ENCODE measurements at regions not wholly inside any gene's neighbourhood (a gene's known extent, or its start where the extent isn't known, plus 50 kb on each side); places are given as distances from the start of the nearest gene placed in this dataset.

DNA sequence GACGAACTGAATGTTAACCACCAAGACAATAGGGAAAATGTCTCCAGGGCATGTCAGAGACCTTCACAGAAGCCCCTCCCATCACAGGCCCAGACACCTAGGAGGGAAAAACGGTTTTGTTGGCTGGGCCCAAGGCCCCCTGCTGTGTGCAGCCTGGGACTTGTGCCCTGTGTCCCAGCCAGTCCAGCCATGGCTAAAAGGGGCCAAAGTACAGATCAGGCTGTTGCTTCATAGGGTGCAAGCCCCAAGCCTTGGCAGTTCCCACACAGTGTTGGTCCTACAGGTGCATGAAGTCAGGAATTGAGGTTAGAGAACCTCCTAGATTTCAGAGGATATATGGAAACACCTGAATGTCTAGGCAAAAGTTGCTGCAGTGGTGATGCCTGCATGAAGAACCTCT lies 428.7 kb downstream of the SUCLA2 start:
- peaks cover 26% of the 10 kb centered on the region for H3K9me3 Mint-ChIP-seq
- CTCF ChIA-PET, result no interaction called here
- H3K4me3 Mint-ChIP-seq, result no peak overlapping the region
- H3K27ac Mint-ChIP-seq, result no peak overlapping the region
- intact Hi-C loops (cut with micrococcal nuclease), result no loop called here
- no peaks in the 10 kb centered on the region for H3K4me1 Mint-ChIP-seq (ENCODE audit: low read depth)
- DNase-seq, result no peak
- no peaks in the 10 kb centered on the region for H3K27me3 Mint-ChIP-seq (ENCODE audit: low read depth)
- H3K36me3 Mint-ChIP-seq (ENCODE audit: low read depth), result no peaks in the 10 kb centered on the region

GRCh38 chr13:47564041-47564440 lies 437.0 kb downstream of the SUCLA2 start:
- Mint-ChIP-seq H3K9me3 (peaks cover 20% of the 10 kb centered on the region), H3K36me3 (ENCODE audit: low read depth) (no peaks in the 10 kb centered on the region), H3K27me3 (ENCODE audit: low read depth) (no peaks in the 10 kb centered on the region), H3K4me1 (ENCODE audit: low read depth) (no peaks in the 10 kb centered on the region), H3K4me3 (no peak overlapping the region), H3K27ac (no peak overlapping the region)
- no peak for DNase-seq
- CTCF ChIA-PET, result no interaction called here
- intact Hi-C loops (cut with micrococcal nuclease), result no loop called here

GRCh38 chr13:47556703-47557102 lies 444.4 kb downstream of the SUCLA2 start:
- no peaks in the 10 kb centered on the region for H3K4me1 Mint-ChIP-seq (ENCODE audit: low read depth)
- no peak for DNase-seq
- no peak overlapping the region for H3K4me3 Mint-ChIP-seq
- peaks cover 4% of the 10 kb centered on the region for H3K27me3 Mint-ChIP-seq (ENCODE audit: low read depth)
- CTCF ChIA-PET, result no interaction called here
- intact Hi-C loops (cut with micrococcal nuclease), result no loop called here
- H3K36me3 Mint-ChIP-seq (ENCODE audit: low read depth), result no peaks in the 10 kb centered on the region
- H3K27ac Mint-ChIP-seq, result no peak overlapping the region
- H3K9me3 Mint-ChIP-seq, result no peaks in the 10 kb centered on the region

DNA sequence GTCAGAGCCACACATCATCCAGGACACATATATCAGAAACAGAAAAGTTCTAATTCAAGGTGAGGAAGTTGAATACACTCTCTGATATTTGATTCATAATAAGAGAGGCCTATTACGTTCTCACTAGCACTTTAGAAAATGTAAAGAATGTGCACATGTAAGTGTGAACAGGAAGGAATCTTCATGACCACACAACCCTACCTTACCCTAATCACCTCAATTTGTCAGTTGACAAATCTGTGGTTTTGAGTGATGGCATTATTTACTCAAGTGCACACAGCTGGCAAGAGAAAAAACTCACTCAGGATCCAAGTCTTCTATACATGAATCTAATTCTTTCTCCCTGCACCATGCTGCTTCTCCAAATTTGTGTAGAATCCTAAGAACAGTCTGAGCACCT lies 445.8 kb downstream of the SUCLA2 start:
- CTCF ChIA-PET, result no interaction called here
- H3K4me3 Mint-ChIP-seq, result no peak overlapping the region
- no peaks in the 10 kb centered on the region for H3K4me1 Mint-ChIP-seq (ENCODE audit: low read depth)
- no peak for DNase-seq
- no peak overlapping the region for H3K27ac Mint-ChIP-seq
- intact Hi-C loops (cut with micrococcal nuclease), result no loop called here
- H3K9me3 Mint-ChIP-seq, result no peaks in the 10 kb centered on the region
- peaks cover 4% of the 10 kb centered on the region for H3K27me3 Mint-ChIP-seq (ENCODE audit: low read depth)
- H3K36me3 Mint-ChIP-seq (ENCODE audit: low read depth), result no peaks in the 10 kb centered on the region

DNA sequence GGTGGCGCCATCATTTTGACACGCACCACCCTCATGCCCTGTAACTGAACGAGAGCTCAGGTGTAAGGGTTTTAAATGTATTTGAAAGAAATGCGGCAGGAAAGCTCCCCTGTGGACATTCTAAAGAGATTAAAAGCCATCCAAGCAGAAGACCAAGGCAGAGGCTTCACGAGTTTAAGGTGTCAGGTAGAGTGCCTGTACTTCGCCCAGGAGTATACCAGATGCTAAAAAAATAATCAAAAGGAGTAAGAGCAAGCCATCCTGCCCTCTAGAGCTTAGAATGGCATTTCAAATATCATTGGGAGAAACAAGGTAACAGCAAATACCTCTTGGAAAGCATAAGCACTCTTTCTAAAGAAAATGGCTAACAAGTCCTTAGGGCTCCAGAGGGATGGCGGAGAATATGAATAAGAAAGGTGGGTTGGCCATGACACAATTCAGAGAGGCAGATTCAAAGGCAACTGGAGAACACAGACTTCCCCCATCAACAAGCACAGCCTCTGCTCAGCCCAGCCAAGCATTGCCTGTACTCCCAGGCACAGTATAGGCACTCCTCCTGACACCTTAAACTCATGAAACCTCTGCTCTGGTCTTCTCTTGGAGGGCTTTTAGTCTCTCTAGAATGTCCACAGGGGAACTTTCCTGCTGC lies 447.6 kb downstream of the SUCLA2 start:
- intact Hi-C loops (cut with micrococcal nuclease), result no loop called here
- CTCF ChIA-PET, result no interaction called here
- Mint-ChIP-seq H3K4me1 (ENCODE audit: low read depth) (no peaks in the 10 kb centered on the region), H3K4me3 (no peak overlapping the region), H3K36me3 (ENCODE audit: low read depth) (no peaks in the 10 kb centered on the region), H3K9me3 (no peaks in the 10 kb centered on the region), H3K27ac (no peak overlapping the region), H3K27me3 (ENCODE audit: low read depth) (peaks cover 4% of the 10 kb centered on the region)
- no peak for DNase-seq

- H3K9me3 Mint-ChIP-seq, result no peaks in the 10 kb centered on the region
- H3K27me3 Mint-ChIP-seq (ENCODE audit: low read depth), result peaks cover 4% of the 10 kb centered on the region
- no peaks in the 10 kb centered on the region for H3K36me3 Mint-ChIP-seq (ENCODE audit: low read depth)
- intact Hi-C loops (cut with micrococcal nuclease), result no loop called here
- H3K4me3 Mint-ChIP-seq, result no peak overlapping the region
- CTCF ChIA-PET, result interaction anchor here (0.6 kb wide), 1 partner anchor 506 kb away, joined by 3 read pairs; no protein-coding TSS in a partner anchor
- H3K4me1 Mint-ChIP-seq (ENCODE audit: low read depth), result no peaks in the 10 kb centered on the region
- no peak for DNase-seq
- H3K27ac Mint-ChIP-seq, result no peak overlapping the region
These were observed 451.8 kb downstream of the SUCLA2 start for GRCh38 chr13:47549219-47549752.

GRCh38 chr13:47548294-47548840 lies 452.7 kb downstream of the SUCLA2 start:
- intact Hi-C loops (cut with micrococcal nuclease), result no loop called here
- no peak overlapping the region for H3K27ac Mint-ChIP-seq
- H3K4me1 Mint-ChIP-seq (ENCODE audit: low read depth), result no peaks in the 10 kb centered on the region
- no peaks in the 10 kb centered on the region for H3K36me3 Mint-ChIP-seq (ENCODE audit: low read depth)
- peaks cover 4% of the 10 kb centered on the region for H3K27me3 Mint-ChIP-seq (ENCODE audit: low read depth)
- CTCF ChIA-PET, result no interaction called here
- no peak for DNase-seq
- no peaks in the 10 kb centered on the region for H3K9me3 Mint-ChIP-seq
- no peak overlapping the region for H3K4me3 Mint-ChIP-seq

- Mint-ChIP-seq H3K4me3 (no peak overlapping the region), H3K27me3 (ENCODE audit: low read depth) (no peaks in the 10 kb centered on the region), H3K4me1 (ENCODE audit: low read depth) (no peaks in the 10 kb centered on the region), H3K9me3 (no peaks in the 10 kb centered on the region), H3K27ac (no peak overlapping the region), H3K36me3 (ENCODE audit: low read depth) (no peaks in the 10 kb centered on the region)
- no peak for DNase-seq
- CTCF ChIA-PET, result no interaction called here
- intact Hi-C loops (cut with micrococcal nuclease), result no loop called here
These were observed 454.5 kb downstream of the SUCLA2 start for GRCh38 chr13:47546391-47547225.

- intact Hi-C loops (cut with micrococcal nuclease), result no loop called here
- no peak for DNase-seq
- Mint-ChIP-seq H3K9me3 (no peaks in the 10 kb centered on the region), H3K27me3 (ENCODE audit: low read depth) (no peaks in the 10 kb centered on the region), H3K4me3 (no peak overlapping the region), H3K36me3 (ENCODE audit: low read depth) (no peaks in the 10 kb centered on the region), H3K4me1 (ENCODE audit: low read depth) (no peaks in the 10 kb centered on the region), H3K27ac (no peak overlapping the region)
- CTCF ChIA-PET, result no interaction called here
These were observed 455.7 kb downstream of the SUCLA2 start for GRCh38 chr13:47545201-47546024.

DNA sequence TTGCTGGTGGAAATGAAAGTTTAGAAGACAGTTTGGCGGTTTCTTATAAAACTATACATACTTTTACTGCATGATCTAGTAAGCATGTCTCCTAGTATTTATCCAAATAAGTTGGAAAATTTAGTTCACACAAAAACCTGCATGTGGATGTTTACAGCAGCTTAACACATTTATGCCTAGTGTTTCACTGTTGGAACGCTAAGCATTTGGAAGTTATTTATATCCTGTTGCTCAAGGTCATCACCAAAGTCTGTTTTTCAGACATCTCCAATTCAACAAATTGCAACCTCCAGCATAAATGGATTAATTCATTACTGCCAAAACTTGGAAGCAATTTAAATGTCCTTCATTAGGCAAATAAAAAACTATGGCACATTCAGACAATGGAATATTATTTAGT lies 461.8 kb downstream of the SUCLA2 start:
- no peak for DNase-seq
- H3K4me1 Mint-ChIP-seq (ENCODE audit: low read depth), result no peaks in the 10 kb centered on the region
- H3K4me3 Mint-ChIP-seq, result no peak overlapping the region
- CTCF ChIA-PET, result no interaction called here
- intact Hi-C loops (cut with micrococcal nuclease), result no loop called here
- H3K27ac Mint-ChIP-seq, result no peak overlapping the region
- H3K36me3 Mint-ChIP-seq (ENCODE audit: low read depth), result no peaks in the 10 kb centered on the region
- H3K9me3 Mint-ChIP-seq, result peaks cover 10% of the 10 kb centered on the region
- no peaks in the 10 kb centered on the region for H3K27me3 Mint-ChIP-seq (ENCODE audit: low read depth)

GRCh38 chr13:47523771-47524170 lies 477.3 kb downstream of the SUCLA2 start:
- H3K9me3 Mint-ChIP-seq, result no peaks in the 10 kb centered on the region
- intact Hi-C loops (cut with micrococcal nuclease), result no loop called here
- no peaks in the 10 kb centered on the region for H3K36me3 Mint-ChIP-seq (ENCODE audit: low read depth)
- H3K4me3 Mint-ChIP-seq, result no peak overlapping the region
- no peaks in the 10 kb centered on the region for H3K4me1 Mint-ChIP-seq (ENCODE audit: low read depth)
- peaks cover 4% of the 10 kb centered on the region for H3K27me3 Mint-ChIP-seq (ENCODE audit: low read depth)
- no peak for DNase-seq
- no peak overlapping the region for H3K27ac Mint-ChIP-seq
- CTCF ChIA-PET, result no interaction called here

DNA sequence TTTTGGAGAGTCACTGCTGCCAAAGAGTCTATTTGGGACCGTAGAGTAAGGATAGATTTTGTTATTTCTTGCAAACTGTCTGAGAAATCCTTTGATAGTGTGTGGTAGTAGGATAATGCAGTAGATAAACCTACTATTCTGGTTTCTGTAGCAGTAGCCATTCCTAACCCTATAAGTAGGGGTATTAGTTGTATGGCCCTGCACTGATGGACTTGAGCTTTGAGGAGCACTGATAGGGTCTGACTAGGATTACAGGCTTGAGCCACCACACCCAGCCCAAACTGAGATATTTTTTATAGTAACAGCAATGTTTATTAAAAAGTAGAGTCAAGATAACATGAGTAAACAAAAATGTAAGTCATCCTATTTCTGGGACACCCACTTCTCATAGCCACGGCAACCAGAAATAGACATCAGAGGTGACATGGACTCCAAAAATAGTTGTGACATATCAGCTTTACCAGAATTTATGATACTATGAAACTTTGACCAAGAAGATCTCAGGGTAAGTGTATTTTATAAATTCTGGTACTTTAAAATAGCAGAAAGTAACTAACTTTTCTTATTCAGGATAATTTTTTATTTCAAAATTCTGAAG lies 479.1 kb downstream of the SUCLA2 start:
- no peak overlapping the region for H3K27ac Mint-ChIP-seq
- H3K9me3 Mint-ChIP-seq, result no peaks in the 10 kb centered on the region
- intact Hi-C loops (cut with micrococcal nuclease), result no loop called here
- peaks cover 4% of the 10 kb centered on the region for H3K27me3 Mint-ChIP-seq (ENCODE audit: low read depth)
- H3K4me1 Mint-ChIP-seq (ENCODE audit: low read depth), result no peaks in the 10 kb centered on the region
- H3K4me3 Mint-ChIP-seq, result no peak overlapping the region
- CTCF ChIA-PET, result no interaction called here
- no peaks in the 10 kb centered on the region for H3K36me3 Mint-ChIP-seq (ENCODE audit: low read depth)
- DNase-seq, result no peak
